NCI-H526 (cell line): ENCODE measurements at regions not wholly inside any gene's neighbourhood (a gene's known extent, or its start where the extent isn't known, plus 50 kb on each side); places are given as distances from the start of the nearest gene placed in this dataset.
"Not testable (repeated sequence)": the region's sequence is repeated elsewhere in the genome, so short reads cannot be mapped to it uniquely, and the experiment has no call there.

Experiments used
- DNase-seq, 2 experiments: peaks; one replicate each; lab custom pipeline; 2025; lab: John Stamatoyannopoulos, UW

GRCh38 chrX:120752431-120753082 lies 122.7 kb upstream of the C1GALT1C1 start:
- DNase-seq = no peak

DNA sequence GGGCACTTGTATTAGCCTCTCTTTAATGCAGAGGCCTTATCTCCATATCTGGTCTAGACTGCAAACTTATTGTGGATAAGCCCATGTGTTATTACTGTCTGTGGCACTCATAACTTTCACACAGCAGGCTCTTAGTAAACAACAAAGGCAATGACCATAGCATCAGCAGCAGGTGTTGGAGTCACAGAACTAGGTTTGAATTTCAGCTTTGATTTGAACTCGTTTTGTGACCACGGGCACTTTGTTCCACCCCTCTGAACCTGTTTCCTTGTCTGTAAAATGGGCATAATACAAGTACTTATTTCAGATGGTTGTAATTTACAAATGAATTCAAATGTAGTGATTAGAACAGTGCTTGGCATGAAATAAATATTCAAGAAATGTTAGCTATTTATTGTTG lies 121.8 kb upstream of the C1GALT1C1 start:
- no peak for DNase-seq

DNA sequence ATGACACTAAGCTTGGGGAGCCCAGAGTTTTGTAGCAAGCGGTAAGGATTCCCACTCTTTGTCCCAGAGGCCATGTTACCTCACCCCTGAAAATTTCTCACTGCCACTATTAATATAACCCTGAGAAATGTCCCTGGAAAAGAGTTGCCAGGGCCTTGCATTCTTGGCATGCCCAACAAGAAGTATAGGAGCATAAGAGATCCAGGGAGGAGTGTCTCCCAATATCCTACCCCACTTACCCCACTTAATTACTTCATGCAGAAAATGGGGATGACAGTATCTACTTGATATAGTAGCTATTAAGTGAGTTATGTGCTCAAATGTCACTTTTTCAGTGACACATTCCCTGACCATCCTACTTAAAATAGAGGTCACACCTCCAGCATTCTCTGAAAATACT lies 120.5 kb upstream of the C1GALT1C1 start:
- DNase-seq = no peak

GRCh38 chrX:120749141-120749846 lies 119.4 kb upstream of the C1GALT1C1 start:
- no peak for DNase-seq

DNA sequence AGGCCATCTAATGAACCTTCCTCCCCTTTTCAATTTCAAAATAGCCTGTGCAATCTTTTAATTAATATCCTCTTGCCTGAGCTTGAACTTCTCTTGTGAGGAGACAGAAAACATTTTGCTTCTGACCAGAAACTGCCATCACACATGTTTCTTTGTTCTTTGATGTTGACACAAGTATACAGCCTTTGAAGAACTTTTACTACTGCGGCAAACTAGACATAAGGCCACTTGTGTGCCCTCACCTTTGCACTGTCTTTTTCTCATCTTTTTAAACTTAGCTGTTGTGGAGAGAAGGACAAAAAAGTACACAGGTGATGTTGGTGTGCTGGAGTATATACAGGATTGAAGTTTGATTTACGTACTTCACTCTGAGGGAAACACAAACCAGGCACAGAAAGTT lies 116.3 kb upstream of the C1GALT1C1 start:
- DNase-seq = no peak

DNA sequence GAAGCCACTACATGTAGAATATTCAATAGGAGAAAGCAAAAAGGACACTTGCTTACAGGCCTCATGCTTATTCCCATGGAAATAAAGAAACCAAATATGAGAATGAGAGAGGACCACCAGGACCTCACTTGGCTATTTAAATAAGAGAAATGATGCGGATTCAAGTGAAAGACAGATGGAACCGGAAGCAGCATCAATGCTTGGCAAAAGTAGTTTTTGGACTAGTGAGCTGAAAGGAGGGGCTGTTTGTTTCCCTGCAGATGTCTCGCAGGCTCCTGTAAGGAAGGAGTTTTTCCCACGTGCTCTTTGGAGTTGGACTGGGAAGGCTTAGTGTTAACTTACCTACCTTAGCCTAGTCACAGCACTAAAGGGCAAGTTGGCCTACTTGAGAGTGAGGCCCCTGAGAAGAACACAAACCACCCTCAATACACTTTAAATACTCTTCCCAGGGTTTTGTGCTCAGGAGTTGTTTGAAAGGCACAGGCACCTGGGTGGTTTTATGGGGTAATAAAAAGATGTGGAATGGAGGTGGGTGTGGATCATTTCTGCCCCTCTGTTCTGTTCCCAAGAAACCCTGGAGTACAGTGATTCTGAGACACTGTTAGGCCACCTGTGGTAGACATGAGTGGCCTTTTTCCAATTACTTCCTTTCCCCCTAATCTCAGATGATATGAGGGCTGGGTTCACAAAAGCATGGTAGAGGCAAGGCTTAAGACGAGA lies 113.3 kb upstream of the C1GALT1C1 start:
- DNase-seq = no peak

GRCh38 chrX:120741452-120741851 lies 111.6 kb upstream of the C1GALT1C1 start:
- DNase-seq = no peak

DNA sequence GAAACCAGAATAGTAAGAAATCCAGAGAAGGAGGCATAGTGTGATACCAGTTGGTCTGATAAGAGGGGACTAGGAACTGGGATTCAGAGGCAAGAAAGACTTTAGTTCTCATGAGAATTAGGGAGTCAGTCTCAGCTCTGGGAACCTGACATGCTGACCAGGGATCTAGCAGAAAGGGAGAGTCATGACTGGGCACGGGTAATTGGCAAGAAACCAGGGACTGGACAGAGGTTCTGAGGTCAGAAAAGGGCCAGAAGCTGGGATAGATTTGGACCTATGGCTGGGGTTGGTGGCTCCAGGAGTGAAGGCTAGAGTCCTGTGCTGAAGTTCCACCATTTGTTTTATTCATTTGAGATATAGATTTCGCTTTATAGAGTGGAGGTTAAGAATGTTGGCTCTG lies 110.2 kb upstream of the C1GALT1C1 start:
- DNase-seq = no peak

- DNase-seq = no peak
Measured at GRCh38 chrX:120739300-120739699, 109.4 kb upstream of the C1GALT1C1 start.

DNA sequence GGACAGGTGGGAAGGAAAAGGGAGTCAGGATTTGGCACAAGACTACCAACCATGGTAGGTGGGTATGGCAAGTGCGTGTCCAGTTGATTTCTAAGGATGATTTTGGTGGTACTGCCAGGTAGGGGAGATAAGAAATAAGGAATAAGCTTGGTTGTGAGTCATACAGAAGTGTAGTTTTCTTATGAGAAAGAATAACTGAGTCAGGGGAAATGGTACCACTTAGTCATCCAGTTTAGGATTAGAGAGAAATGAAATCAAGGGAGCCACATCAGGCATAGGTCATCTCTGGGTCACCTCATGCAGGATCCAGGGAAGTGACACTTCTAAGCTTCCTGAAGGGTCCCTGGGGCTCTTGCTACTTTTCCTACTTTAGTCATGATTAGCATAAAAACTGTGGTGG lies 107.1 kb upstream of the C1GALT1C1 start:
- no peak for DNase-seq

- no peak for DNase-seq
Measured at GRCh38 chrX:120735966-120736365, 106.1 kb upstream of the C1GALT1C1 start.

- DNase-seq = no peak
Measured at GRCh38 chrX:120732879-120733278, 103.0 kb upstream of the C1GALT1C1 start.

DNA sequence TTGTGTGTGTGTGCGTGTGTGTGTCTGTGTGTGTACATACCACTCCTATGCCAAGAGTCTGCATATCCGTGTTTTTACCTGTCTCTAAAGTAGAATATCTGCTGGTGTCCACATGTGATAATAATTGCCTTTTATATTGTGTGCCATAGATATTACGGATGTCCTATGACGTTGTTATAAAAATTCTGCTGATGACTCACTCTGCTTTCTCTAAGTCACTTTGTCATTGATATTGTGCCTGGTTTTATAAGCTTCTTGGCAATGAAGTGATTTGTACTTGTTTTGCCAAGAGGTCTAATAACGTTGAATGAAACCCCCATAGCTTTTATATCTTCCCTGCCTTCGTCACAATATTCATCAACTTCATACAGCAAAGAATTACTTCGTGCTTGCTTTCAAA lies 102.6 kb upstream of the C1GALT1C1 start:
- DNase-seq = no peak

- no peak for DNase-seq
Measured at GRCh38 chrX:120731386-120731785, 101.5 kb upstream of the C1GALT1C1 start.

- DNase-seq = not testable (repeated sequence)
Measured at GRCh38 chrX:120729506-120730255, 99.8 kb upstream of the C1GALT1C1 start.

GRCh38 chrX:120727911-120728310 lies 98.1 kb upstream of the C1GALT1C1 start:
- DNase-seq = no peak

DNA sequence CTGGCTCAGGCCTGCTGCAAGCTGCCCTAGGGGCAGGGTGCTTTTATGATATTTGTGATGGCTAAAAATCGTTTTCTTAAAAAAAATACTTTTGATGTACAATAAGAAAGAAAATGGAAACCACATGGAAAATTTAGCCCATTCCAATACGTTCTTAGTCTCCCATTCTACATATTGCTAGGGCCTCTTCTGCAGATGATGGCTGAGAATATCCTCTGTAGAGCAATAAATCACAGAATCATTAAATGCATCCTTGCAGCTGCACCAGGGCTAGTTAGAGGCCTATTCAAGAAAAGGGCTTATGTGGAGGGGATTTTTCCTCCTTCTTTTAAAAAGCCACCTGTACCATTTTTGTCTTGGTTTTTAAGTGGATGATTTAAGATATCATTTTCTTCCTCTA lies 97.6 kb upstream of the C1GALT1C1 start:
- DNase-seq = no peak

- DNase-seq = no peak
Measured at GRCh38 chrX:120726294-120726693, 96.4 kb upstream of the C1GALT1C1 start.

GRCh38 chrX:120725874-120726273 lies 96.0 kb upstream of the C1GALT1C1 start:
- DNase-seq = no peak

DNA sequence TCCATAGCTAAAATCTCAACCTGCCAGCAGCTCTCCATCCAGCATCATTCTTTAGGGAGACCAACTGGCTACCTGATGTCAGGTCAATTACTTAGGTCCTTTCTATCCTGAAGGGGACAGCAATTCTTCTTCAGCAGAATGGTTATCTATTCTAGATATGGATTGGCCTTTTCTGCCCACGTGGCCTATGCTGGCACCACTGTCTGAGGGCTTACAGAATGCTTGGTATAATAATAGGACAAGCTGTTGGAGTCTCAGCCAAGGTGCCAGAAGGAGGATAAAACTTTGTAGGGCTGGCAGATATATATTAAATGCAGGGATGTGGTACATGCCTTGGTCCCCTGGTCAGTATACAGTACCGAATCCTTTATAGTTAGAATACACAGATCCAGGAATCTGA lies 89.8 kb upstream of the C1GALT1C1 start:
- DNase-seq = no peak

DNA sequence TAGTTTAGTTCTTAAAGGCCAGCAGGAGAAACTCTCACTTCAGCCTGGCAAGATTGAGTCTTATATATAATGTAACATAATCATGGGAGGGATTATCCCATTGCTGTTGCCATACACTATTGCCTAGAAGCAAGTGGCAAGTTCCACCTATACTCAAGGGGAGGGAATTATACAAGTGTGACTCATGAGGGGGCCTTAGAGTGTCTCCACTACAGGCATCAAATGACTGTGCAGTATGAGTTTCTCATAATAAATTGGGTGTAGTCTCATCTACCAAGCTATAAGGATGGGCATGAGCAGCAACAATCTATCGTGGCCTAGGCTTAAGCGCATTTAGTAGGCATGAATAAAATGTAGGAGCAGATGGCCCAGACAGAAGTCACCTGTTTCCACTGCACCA lies 89.1 kb upstream of the C1GALT1C1 start:
- DNase-seq = no peak

DNA sequence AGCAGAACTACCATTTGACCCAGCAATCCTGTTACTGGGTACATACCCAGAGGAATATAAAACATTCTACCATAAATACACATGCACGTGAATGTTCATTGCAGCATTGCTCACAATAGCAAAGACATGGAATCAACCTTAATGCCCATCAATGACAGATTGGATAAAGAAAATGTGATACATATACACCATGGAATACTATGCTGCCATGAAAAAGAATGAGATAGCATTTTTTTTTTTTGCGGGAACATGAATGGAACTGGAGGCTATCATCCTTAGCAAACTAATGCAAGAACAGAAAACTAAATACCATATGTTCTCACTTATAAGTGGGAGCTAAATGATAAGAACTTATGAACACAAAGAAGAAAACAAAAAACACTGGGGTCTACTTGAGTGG lies 72.5 kb upstream of the C1GALT1C1 start:
- not testable (repeated sequence) for DNase-seq

GRCh38 chrX:120697053-120697452 lies 67.2 kb upstream of the C1GALT1C1 start:
- no peak for DNase-seq
